Suprapubic skin (tissue), 3 donors: ENCODE measurements at regions not wholly inside any gene's neighbourhood (a gene's known extent, or its start where the extent isn't known, plus 50 kb on each side); places are given as distances from the start of the nearest gene placed in this dataset.

Experiments
- EP300 ChIP-seq: sonication (generic); formaldehyde crosslinking; IDR thresholded peaks from one replicate; pipeline ENCODE4 v1.6.1; 2017; ENCODE audit warnings: antibody characterized with exemption
- TF ChIP-seq, protein P1 (sequence below), 2 donors: fragments of 200-600 bp in 1 of 2; fragments of 450-650 bp in 1 of 2; sonication (generic) in 1 of 2; IDR thresholded peaks; one replicate each; pipeline ENCODE4 v1.5.1; 2016 to 2019; ENCODE audit warnings: antibody characterized with exemption in 2 of 2, mild to moderate bottlenecking in 1 of 2, moderate library complexity in 1 of 2

DNA sequence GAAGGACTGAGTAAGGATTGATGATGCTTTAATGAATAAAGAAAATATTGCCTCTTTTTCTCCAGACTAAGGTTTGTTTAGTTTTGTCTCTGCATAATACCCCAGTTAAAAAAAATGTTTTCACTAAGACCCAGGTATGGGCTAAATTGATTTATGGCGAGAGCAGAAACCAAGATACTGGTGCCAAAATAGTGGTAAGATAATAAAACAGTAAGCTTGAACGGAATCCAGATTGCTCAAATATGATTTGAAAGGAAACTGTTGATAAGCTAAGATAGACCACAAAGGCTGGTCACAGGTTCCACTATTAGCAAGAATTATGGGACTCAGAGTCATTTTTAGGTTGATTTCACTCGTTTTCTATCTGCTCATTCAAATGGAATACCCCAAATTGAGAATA lies 831.2 kb downstream of the EPHA7 start:
- TF ChIP-seq, protein P1, sequence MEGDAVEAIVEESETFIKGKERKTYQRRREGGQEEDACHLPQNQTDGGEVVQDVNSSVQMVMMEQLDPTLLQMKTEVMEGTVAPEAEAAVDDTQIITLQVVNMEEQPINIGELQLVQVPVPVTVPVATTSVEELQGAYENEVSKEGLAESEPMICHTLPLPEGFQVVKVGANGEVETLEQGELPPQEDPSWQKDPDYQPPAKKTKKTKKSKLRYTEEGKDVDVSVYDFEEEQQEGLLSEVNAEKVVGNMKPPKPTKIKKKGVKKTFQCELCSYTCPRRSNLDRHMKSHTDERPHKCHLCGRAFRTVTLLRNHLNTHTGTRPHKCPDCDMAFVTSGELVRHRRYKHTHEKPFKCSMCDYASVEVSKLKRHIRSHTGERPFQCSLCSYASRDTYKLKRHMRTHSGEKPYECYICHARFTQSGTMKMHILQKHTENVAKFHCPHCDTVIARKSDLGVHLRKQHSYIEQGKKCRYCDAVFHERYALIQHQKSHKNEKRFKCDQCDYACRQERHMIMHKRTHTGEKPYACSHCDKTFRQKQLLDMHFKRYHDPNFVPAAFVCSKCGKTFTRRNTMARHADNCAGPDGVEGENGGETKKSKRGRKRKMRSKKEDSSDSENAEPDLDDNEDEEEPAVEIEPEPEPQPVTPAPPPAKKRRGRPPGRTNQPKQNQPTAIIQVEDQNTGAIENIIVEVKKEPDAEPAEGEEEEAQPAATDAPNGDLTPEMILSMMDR (IDR thresholded peaks at IDR 0.05), result no peak
- TF ChIP-seq EP300, result no peak
